ENCODE measurements at regions not wholly inside any gene's neighbourhood (a gene's known extent, or its start where the extent isn't known, plus 50 kb on each side); places are given as distances from the start of the nearest gene placed in this dataset.

- no peak for TF ChIP-seq CTCF (IDR thresholded peaks at IDR 0.05)
- TF ChIP-seq ZBTB33 (IDR thresholded peaks at IDR 0.05; ENCODE audit: borderline replicate concordance, low read depth): no peak
- no peak for TF ChIP-seq YY1 (IDR thresholded peaks at IDR 0.05; ENCODE audit: low read depth)
- no peak for TF ChIP-seq MAX (IDR thresholded peaks at IDR 0.05; ENCODE audit: low read depth)
- TF ChIP-seq RCOR1 (IDR thresholded peaks at IDR 0.05; ENCODE audit: low read length): no peak
- no peak for TF ChIP-seq RAD21 (IDR thresholded peaks at IDR 0.05; ENCODE audit: low read length)
- no peak for TF ChIP-seq FOXM1 (IDR thresholded peaks at IDR 0.05; ENCODE audit: low read depth)
- TF ChIP-seq GABPA (IDR thresholded peaks at IDR 0.05; ENCODE audit: low read depth): no peak
- no peak for TF ChIP-seq TEAD4 (IDR thresholded peaks at IDR 0.05; ENCODE audit: borderline replicate concordance, insufficient read depth)
- TF ChIP-seq FOSL2 (IDR thresholded peaks at IDR 0.05; ENCODE audit: borderline replicate concordance, low read depth): no peak
- TF ChIP-seq USF1 (IDR thresholded peaks at IDR 0.05; ENCODE audit: borderline replicate concordance, low read depth): no peak
- no peak for TF ChIP-seq ELF1 (IDR thresholded peaks at IDR 0.05)
- TF ChIP-seq USF2 (IDR thresholded peaks at IDR 0.05; ENCODE audit: borderline replicate concordance, low read depth, low read length): no peak
- TF ChIP-seq SIN3A (IDR thresholded peaks at IDR 0.05; ENCODE audit: borderline replicate concordance, low read depth, low read length): no peak
Observed at GRCh38 chr3:185306847-185307246, 53.0 kb upstream of the EHHADH start.

All from SK-N-SH (cell line).